ENCODE measurements at regions not wholly inside any gene's neighbourhood (a gene's known extent, or its start where the extent isn't known, plus 50 kb on each side); places are given as distances from the start of the nearest gene placed in this dataset.

DNA sequence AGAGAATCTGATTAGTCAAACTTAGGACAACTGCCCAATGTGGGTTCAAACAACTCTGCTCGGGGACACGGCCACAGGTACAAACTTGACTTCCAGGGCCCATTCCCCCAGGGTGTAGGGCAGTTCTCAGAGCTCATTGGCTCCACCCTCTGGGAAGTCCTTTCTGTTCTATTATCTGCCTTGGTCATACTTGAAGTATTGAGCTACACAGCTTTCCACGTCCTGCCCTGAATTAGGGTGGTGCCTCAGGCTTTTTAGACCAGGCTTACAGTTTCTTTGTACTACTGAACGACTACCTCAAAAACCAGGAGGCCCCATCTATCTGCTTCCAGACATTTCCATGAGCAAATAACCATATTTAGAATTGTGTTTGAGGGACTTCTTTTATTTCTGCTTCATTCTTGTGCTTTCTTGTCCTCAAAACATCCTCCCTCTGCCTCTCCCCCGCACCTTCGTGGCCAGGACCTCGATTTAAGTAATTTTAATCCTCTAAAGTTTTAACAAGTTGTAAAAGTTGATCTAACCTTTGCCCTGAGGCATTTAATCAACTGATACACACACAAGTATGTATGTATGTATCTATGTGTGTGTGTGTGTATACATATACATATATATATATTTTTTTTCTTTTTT lies 281.7 kb upstream of the AMIGO2 start:
- TF ChIP-seq NR2C2 (CRISPR knock-in tag; IDR thresholded peaks at IDR 0.05) (no peak), ZNF219 (CRISPR knock-in tag; IDR thresholded peaks at IDR 0.05; ENCODE audit: borderline replicate concordance) (no peak), NR3C1 (CRISPR knock-in tag; conservative IDR thresholded peaks at IDR 0.05; ENCODE audit: low read depth) (no peak), TP53 (CRISPR knock-in tag; IDR thresholded peaks at IDR 0.05) (no peak), HMGA2 (CRISPR knock-in tag; IDR thresholded peaks at IDR 0.05) (no peak), RORB (CRISPR knock-in tag; IDR thresholded peaks at IDR 0.05) (no peak), FOXK1 (CRISPR knock-in tag; IDR thresholded peaks at IDR 0.05) (no peak), ZBTB21 (CRISPR knock-in tag; IDR thresholded peaks at IDR 0.05; ENCODE audit: borderline replicate concordance) (no peak), MYBL2 (CRISPR knock-in tag; IDR thresholded peaks at IDR 0.05) (no peak), NFYB (CRISPR knock-in tag; conservative IDR thresholded peaks at IDR 0.05; ENCODE audit: low read depth) (no peak)
- TF ChIP-seq, protein P1, sequence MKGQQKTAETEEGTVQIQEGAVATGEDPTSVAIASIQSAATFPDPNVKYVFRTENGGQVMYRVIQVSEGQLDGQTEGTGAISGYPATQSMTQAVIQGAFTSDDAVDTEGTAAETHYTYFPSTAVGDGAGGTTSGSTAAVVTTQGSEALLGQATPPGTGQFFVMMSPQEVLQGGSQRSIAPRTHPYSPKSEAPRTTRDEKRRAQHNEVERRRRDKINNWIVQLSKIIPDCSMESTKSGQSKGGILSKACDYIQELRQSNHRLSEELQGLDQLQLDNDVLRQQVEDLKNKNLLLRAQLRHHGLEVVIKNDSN (CRISPR knock-in tag; IDR thresholded peaks at IDR 0.05) = no peak
- TF ChIP-seq, protein P2, sequence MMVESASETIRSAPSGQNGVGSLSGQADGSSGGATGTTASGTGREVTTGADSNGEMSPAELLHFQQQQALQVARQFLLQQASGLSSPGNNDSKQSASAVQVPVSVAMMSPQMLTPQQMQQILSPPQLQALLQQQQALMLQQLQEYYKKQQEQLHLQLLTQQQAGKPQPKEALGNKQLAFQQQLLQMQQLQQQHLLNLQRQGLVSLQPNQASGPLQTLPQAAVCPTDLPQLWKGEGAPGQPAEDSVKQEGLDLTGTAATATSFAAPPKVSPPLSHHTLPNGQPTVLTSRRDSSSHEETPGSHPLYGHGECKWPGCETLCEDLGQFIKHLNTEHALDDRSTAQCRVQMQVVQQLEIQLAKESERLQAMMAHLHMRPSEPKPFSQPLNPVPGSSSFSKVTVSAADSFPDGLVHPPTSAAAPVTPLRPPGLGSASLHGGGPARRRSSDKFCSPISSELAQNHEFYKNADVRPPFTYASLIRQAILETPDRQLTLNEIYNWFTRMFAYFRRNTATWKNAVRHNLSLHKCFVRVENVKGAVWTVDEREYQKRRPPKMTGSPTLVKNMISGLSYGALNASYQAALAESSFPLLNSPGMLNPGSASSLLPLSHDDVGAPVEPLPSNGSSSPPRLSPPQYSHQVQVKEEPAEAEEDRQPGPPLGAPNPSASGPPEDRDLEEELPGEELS (CRISPR knock-in tag; IDR thresholded peaks at IDR 0.05) = no peak
- TF ChIP-seq, protein P3, sequence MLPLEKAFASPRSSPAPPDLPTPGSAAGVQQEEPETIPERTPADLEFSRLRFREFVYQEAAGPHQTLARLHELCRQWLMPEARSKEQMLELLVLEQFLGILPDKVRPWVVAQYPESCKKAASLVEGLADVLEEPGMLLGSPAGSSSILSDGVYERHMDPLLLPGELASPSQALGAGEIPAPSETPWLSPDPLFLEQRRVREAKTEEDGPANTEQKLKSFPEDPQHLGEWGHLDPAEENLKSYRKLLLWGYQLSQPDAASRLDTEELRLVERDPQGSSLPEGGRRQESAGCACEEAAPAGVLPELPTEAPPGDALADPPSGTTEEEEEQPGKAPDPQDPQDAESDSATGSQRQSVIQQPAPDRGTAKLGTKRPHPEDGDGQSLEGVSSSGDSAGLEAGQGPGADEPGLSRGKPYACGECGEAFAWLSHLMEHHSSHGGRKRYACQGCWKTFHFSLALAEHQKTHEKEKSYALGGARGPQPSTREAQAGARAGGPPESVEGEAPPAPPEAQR (CRISPR knock-in tag; IDR thresholded peaks at IDR 0.05) = no peak
- TF ChIP-seq, protein P4, sequence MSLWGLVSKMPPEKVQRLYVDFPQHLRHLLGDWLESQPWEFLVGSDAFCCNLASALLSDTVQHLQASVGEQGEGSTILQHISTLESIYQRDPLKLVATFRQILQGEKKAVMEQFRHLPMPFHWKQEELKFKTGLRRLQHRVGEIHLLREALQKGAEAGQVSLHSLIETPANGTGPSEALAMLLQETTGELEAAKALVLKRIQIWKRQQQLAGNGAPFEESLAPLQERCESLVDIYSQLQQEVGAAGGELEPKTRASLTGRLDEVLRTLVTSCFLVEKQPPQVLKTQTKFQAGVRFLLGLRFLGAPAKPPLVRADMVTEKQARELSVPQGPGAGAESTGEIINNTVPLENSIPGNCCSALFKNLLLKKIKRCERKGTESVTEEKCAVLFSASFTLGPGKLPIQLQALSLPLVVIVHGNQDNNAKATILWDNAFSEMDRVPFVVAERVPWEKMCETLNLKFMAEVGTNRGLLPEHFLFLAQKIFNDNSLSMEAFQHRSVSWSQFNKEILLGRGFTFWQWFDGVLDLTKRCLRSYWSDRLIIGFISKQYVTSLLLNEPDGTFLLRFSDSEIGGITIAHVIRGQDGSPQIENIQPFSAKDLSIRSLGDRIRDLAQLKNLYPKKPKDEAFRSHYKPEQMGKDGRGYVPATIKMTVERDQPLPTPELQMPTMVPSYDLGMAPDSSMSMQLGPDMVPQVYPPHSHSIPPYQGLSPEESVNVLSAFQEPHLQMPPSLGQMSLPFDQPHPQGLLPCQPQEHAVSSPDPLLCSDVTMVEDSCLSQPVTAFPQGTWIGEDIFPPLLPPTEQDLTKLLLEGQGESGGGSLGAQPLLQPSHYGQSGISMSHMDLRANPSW (CRISPR knock-in tag; conservative IDR thresholded peaks at IDR 0.05; ENCODE audit: low read depth) = no peak
- TF ChIP-seq, protein P5, sequence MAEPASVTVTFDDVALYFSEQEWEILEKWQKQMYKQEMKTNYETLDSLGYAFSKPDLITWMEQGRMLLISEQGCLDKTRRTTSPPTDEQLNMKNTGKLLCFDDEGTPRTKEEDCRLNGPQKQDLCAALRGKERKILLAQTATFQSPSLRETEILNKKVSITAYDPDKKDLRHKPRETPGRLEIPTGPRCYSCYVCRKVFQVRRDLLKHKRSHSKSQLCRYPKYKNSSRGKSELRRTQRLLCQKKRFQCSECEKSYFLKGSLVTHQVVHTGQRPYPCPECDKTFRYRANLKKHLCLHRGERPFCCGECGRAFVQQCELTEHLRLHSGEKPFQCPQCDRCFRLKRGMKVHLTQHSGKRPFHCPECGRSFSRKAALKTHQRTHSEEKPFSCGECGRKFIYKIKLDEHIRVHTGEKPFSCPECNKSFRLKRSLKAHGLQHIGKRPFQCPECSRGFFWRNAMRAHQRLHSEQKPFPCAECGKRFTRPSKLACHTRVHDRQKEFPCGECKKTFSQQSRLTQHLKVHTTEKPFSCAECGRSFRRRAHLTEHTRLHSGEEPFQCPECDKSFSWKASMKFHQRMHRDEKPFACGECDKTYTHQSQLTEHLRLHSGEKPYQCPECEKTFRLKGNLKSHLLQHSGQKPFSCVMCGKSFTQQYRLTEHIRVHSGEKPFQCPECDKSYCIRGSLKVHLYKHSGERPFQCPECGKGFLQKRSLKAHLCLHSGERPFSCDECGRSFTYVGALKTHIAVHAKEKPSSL (CRISPR knock-in tag; conservative IDR thresholded peaks at IDR 0.05) = no peak

DNA sequence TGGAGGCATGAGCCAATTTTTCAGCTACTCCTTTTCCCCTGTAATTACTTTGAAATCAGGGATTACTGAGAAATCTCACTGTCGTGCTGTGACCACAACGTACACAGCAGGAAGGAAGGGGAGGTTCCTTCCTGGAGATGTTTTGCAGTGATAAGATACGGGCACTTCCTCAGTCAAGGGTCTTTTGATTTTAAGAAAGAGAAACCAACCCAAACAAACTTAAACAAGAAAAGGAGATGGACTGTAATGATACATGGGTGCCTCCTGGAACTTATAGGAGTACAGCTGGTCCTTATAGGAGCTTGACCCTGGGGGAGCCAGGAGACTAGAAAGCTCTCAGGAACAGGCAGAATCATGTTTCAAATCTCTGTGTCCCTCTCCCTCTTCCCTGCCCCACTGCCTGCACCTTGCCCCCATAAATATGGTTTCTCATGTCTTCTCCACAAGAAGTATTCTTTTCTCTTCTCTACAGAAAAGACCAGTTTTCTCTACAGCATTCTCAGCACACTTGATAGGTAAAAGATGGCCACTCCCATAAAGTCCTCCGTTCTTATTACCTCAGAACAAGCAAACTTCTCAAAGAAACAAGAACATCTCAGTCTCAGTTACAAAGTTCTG lies 281.1 kb upstream of the AMIGO2 start:
- H3K4me1 Mint-ChIP-seq = peaks cover 10% of the 10 kb centered on the region; the same call in 1 of the 2 replicates
- no peaks in the 10 kb centered on the region for H3K36me3 Mint-ChIP-seq
- ATAC-seq (no peak), DNase-seq (ENCODE audit: low spot score) (no peak)
- POLR2A ChIA-PET = no interaction called here
- H3K27ac Mint-ChIP-seq = no peak overlapping the region
- H3K4me3 Mint-ChIP-seq = no peak overlapping the region
- peaks cover 5% of the 10 kb centered on the region for H3K9me3 Mint-ChIP-seq
- H3K27me3 Mint-ChIP-seq (ENCODE audit: low read depth) = no peaks in the 10 kb centered on the region
- CTCF ChIA-PET = interaction anchor here (1.1 kb wide), 1 partner anchor 276 kb away, joined by 3 read pairs; no protein-coding TSS in a partner anchor
- TF ChIP-seq NFE2L1 (CRISPR knock-in tag; IDR thresholded peaks at IDR 0.05) (no peak), SOX15 (CRISPR knock-in tag; IDR thresholded peaks at IDR 0.05) (no peak), KAT7 (CRISPR knock-in tag; IDR thresholded peaks at IDR 0.05; ENCODE audit: borderline replicate concordance) (no peak), TP53 (CRISPR knock-in tag; IDR thresholded peaks at IDR 0.05) (no peak), ZNF232 (CRISPR knock-in tag; IDR thresholded peaks at IDR 0.05) (no peak), FOXP1 (CRISPR knock-in tag; IDR thresholded peaks at IDR 0.05; ENCODE audit: borderline replicate concordance) (no peak)
- TF ChIP-seq, protein P6, sequence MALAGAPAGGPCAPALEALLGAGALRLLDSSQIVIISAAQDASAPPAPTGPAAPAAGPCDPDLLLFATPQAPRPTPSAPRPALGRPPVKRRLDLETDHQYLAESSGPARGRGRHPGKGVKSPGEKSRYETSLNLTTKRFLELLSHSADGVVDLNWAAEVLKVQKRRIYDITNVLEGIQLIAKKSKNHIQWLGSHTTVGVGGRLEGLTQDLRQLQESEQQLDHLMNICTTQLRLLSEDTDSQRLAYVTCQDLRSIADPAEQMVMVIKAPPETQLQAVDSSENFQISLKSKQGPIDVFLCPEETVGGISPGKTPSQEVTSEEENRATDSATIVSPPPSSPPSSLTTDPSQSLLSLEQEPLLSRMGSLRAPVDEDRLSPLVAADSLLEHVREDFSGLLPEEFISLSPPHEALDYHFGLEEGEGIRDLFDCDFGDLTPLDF (CRISPR knock-in tag; IDR thresholded peaks at IDR 0.05) = no peak
- TF ChIP-seq, protein P3 (CRISPR knock-in tag; IDR thresholded peaks at IDR 0.05) = no peak
- TF ChIP-seq, protein P7, sequence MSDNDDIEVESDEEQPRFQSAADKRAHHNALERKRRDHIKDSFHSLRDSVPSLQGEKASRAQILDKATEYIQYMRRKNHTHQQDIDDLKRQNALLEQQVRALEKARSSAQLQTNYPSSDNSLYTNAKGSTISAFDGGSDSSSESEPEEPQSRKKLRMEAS (CRISPR knock-in tag; IDR thresholded peaks at IDR 0.05) = no peak

More for the DNA sequence above, 281.7 kb upstream of the AMIGO2 start:
- Mint-ChIP-seq H3K4me1 (peaks cover 10% of the 10 kb centered on the region; the same call in 1 of the 2 replicates), H3K27me3 (ENCODE audit: low read depth) (no peaks in the 10 kb centered on the region), H3K9me3 (peaks cover 5% of the 10 kb centered on the region), H3K4me3 (no peak overlapping the region), H3K36me3 (no peaks in the 10 kb centered on the region), H3K27ac (no peak overlapping the region)
- ChIA-PET CTCF (interaction anchor here (1.1 kb wide), 1 partner anchor 276 kb away, joined by 3 read pairs; no protein-coding TSS in a partner anchor), POLR2A (no interaction called here)
- ATAC-seq = peak; percentile 78
- no peak for DNase-seq (ENCODE audit: low spot score)

Data from WTC11 (cell line).